GM12873 (cell line): ENCODE measurements at regions not wholly inside any gene's neighbourhood (a gene's known extent, or its start where the extent isn't known, plus 50 kb on each side); places are given as distances from the start of the nearest gene placed in this dataset.

Experiments used
- CTCF ChIP-seq: IDR thresholded peaks from 2 replicates; pipeline ENCODE4 v1.5.1; 2012; ENCODE audit warnings: low read depth, mild to moderate bottlenecking, moderate library complexity, low read length, control low read depth; ENCODE audit not compliant: insufficient read depth; ENCODE audit errors: missing control alignments

- no peak for TF ChIP-seq CTCF
Observed at GRCh38 chr1:79113836-79114235, 107.3 kb upstream of the ADGRL4 start.

GRCh38 chr1:79110749-79111148, 104.2 kb upstream of the ADGRL4 start:
- no peak for TF ChIP-seq CTCF

- TF ChIP-seq CTCF, result no peak
Observed at GRCh38 chr1:79109445-79109844, 102.9 kb upstream of the ADGRL4 start.

- TF ChIP-seq CTCF, result no peak
Observed at GRCh38 chr1:79105500-79105899, 99.0 kb upstream of the ADGRL4 start.

- no peak for TF ChIP-seq CTCF
Observed at GRCh38 chr1:79104617-79105016, 98.1 kb upstream of the ADGRL4 start.

GRCh38 chr1:79100385-79100784, 93.9 kb upstream of the ADGRL4 start:
- TF ChIP-seq CTCF, result no peak

- no peak for TF ChIP-seq CTCF
Observed at GRCh38 chr1:79090985-79091384, 84.5 kb upstream of the ADGRL4 start.
